Vagina (tissue), 2 donors: ENCODE measurements at regions not wholly inside any gene's neighbourhood (a gene's known extent, or its start where the extent isn't known, plus 50 kb on each side); places are given as distances from the start of the nearest gene placed in this dataset.
"Not testable (repeated sequence)": the region's sequence is repeated elsewhere in the genome, so short reads cannot be mapped to it uniquely, and the experiment has no call there.

ENCODE experiments used
- DNase-seq, 2 donors: peaks; one replicate each; pipeline ENCODE4 v3.0.0-alpha.2; 2017; ENCODE audit errors: extremely low spot score in 2 of 2
- H3K27ac ChIP-seq: fragments of 200-600 bp; sonication (generic); one replicate; pipeline ENCODE4 v1.5.1; 2019
- H3K27me3 ChIP-seq: fragments of 200-600 bp; sonication (generic); one replicate; pipeline ENCODE4 v1.5.1; 2019
- H3K36me3 ChIP-seq, 2 donors: fragments of 200-600 bp; sonication (generic); one replicate each; pipeline ENCODE4 v1.5.1; 2017 to 2019
- H3K4me1 ChIP-seq: fragments of 200-600 bp; sonication (generic); one replicate; pipeline ENCODE4 v1.5.1; 2019
- H3K4me3 ChIP-seq, 2 donors: fragments of 200-600 bp; sonication (generic); 1 replicate in 1 of 2; 2 replicates in 1 of 2; pipeline ENCODE4 v1.5.1; 2016 to 2019
- H3K9me3 ChIP-seq: fragments of 200-600 bp; sonication (generic); one replicate; pipeline ENCODE4 v1.5.1; 2019
- CTCF ChIP-seq, 3 experiments: fragments of 450-650 bp in 2 of 3; fragments of 200-600 bp in 1 of 3; sonication (generic) in 1 of 3; IDR thresholded peaks; one replicate each; pipeline ENCODE4 v1.5.1; 2017 to 2019; ENCODE audit warnings: antibody characterized with exemption in 3 of 3, mild to moderate bottlenecking in 2 of 3, moderate library complexity in 2 of 3
- POLR2A ChIP-seq, 2 donors: fragments of 450-650 bp; IDR thresholded peaks; one replicate each; pipeline ENCODE4 v1.6.1; 2017; ENCODE audit warnings: antibody characterized with exemption in 2 of 2, mild to moderate bottlenecking in 2 of 2, moderate library complexity in 2 of 2
- POLR2AphosphoS5 ChIP-seq, 2 donors: sonication (generic); formaldehyde crosslinking; IDR thresholded peaks; one replicate each; pipeline ENCODE4 v1.9.0; 2017; ENCODE audit warnings: antibody characterized with exemption in 2 of 2, mild to moderate bottlenecking in 2 of 2, low read depth in 1 of 2; ENCODE audit not compliant: insufficient read depth in 1 of 2
- intact Hi-C: fragments of 100-400 bp; cut with DNase I; formaldehyde crosslinking; loops from one replicate; pipeline ENCODE4 v1.15.1; 2023

DNA sequence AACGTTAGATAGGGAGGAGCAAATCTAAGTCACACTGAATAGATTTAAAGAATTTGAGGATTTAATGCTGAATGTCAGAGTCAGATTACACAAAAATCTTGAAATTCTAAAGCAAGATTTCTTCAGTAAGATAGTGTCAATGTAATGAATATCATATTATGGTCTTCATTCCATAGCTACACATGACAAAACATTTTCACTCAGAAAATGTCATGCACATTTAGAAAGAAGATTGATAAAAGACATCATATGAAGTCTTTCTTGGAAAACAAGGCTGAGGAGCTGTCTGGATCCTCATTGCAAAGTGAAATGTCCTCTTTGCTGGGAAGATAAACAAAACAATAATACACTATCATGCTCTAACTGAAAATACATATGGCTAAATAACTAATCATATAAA is 1006.9 kb downstream of the PCDH7 start:
- Histone ChIP-seq H3K27me3 (no peaks in the 10 kb centered on the region), H3K9me3 (no peaks in the 10 kb centered on the region), H3K4me1 (no peaks in the 10 kb centered on the region), H3K27ac (no peak overlapping the region), H3K4me3 (no peak overlapping the region), H3K36me3 (no peaks in the 10 kb centered on the region)
- TF ChIP-seq POLR2AphosphoS5 (IDR thresholded peaks at IDR 0.05; ENCODE audit: insufficient read depth in 1 of 2, low read depth in 1 of 2), result no peak
- intact Hi-C loops, result no loop called here
- DNase-seq, result no peak

DNA sequence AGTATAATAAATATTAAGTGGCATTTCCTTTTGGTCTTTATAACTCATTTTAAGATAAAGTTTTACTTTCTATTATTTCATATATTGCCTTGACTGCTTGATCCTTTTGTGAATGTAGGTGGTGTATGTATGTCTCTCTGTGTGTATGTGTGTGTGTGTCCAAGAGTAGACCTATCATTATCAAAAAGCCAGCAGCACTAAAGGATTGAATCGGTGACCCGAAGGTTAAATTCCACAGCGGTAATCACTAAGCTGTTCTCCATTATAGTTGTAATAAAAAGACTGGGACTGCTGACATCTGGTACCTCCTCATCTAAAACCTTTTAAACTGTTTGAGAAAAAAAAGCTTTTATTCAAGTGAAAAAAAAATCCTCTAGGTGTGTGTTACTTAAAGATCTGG is 1014.8 kb downstream of the PCDH7 start:
- Histone ChIP-seq H3K4me3 (no peak overlapping the region), H3K27ac (no peak overlapping the region), H3K9me3 (no peaks in the 10 kb centered on the region), H3K27me3 (no peaks in the 10 kb centered on the region), H3K4me1 (no peaks in the 10 kb centered on the region), H3K36me3 (no peaks in the 10 kb centered on the region)
- TF ChIP-seq POLR2A (IDR thresholded peaks at IDR 0.05), result no peak
- no peak for TF ChIP-seq POLR2AphosphoS5 (IDR thresholded peaks at IDR 0.05; ENCODE audit: insufficient read depth in 1 of 2, low read depth in 1 of 2)
- TF ChIP-seq CTCF (IDR thresholded peaks at IDR 0.05), result no peak
- DNase-seq, result no peak
- intact Hi-C loops, result no loop called here

- Histone ChIP-seq H3K4me1 (no peaks in the 10 kb centered on the region), H3K27me3 (no peaks in the 10 kb centered on the region), H3K36me3 (no peaks in the 10 kb centered on the region), H3K27ac (no peak overlapping the region), H3K4me3 (no peak overlapping the region), H3K9me3 (no peaks in the 10 kb centered on the region)
- TF ChIP-seq CTCF (IDR thresholded peaks at IDR 0.05) (no peak), POLR2A (IDR thresholded peaks at IDR 0.05) (no peak), POLR2AphosphoS5 (IDR thresholded peaks at IDR 0.05; ENCODE audit: insufficient read depth in 1 of 2, low read depth in 1 of 2) (no peak)
- intact Hi-C loops, result no loop called here
- no peak for DNase-seq
Observed at GRCh38 chr4:31737419-31737818, 1017.2 kb downstream of the PCDH7 start.

DNA sequence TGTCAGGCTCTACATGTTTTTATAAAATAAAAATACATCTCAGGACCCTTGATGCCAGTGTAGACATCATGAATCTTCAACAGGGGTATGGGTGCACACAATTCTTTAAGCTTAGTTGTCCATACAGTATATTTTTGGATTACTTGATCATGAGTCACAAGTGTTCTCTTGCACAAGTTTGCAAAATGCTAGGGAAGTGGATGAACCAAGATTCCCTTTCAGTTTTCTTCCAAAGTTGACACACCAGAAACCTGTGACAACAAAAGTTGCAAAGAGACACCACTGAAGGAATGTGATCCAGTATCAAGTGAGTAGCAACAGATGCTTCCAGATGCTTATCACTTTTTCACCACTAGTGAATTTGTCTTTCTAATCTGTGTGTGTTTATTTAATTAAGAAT is 1021.2 kb downstream of the PCDH7 start:
- H3K9me3 ChIP-seq, result no peaks in the 10 kb centered on the region

GRCh38 chr4:31748382-31748781 is 1028.2 kb downstream of the PCDH7 start:
- DNase-seq, result no peak
- no peaks in the 10 kb centered on the region for H3K9me3 ChIP-seq
- no peak overlapping the region for H3K4me3 ChIP-seq
- intact Hi-C loops, result no loop called here
- no peaks in the 10 kb centered on the region for H3K27me3 ChIP-seq
- H3K27ac ChIP-seq, result no peak overlapping the region
- no peaks in the 10 kb centered on the region for H3K4me1 ChIP-seq
- TF ChIP-seq POLR2A (IDR thresholded peaks at IDR 0.05), result no peak
- TF ChIP-seq POLR2AphosphoS5 (IDR thresholded peaks at IDR 0.05; ENCODE audit: insufficient read depth in 1 of 2, low read depth in 1 of 2), result no peak
- TF ChIP-seq CTCF (IDR thresholded peaks at IDR 0.05), result no peak
- H3K36me3 ChIP-seq, result no peaks in the 10 kb centered on the region

More for the DNA sequence above, 1021.2 kb downstream of the PCDH7 start:
- no peak for DNase-seq
- no peak for TF ChIP-seq POLR2AphosphoS5 (IDR thresholded peaks at IDR 0.05; ENCODE audit: insufficient read depth in 1 of 2, low read depth in 1 of 2)
- no peak for TF ChIP-seq CTCF (IDR thresholded peaks at IDR 0.05)
- no peak for TF ChIP-seq POLR2A (IDR thresholded peaks at IDR 0.05)
- no peak overlapping the region for H3K27ac ChIP-seq
- no peaks in the 10 kb centered on the region for H3K4me1 ChIP-seq
- H3K27me3 ChIP-seq, result no peaks in the 10 kb centered on the region
- intact Hi-C loops, result no loop called here
- no peaks in the 10 kb centered on the region for H3K36me3 ChIP-seq
- no peak overlapping the region for H3K4me3 ChIP-seq

- H3K9me3 ChIP-seq, H3K27ac ChIP-seq, H3K27me3 ChIP-seq, DNase-seq, H3K36me3 ChIP-seq, intact Hi-C loops, H3K4me3 ChIP-seq, H3K4me1 ChIP-seq: not testable (repeated sequence)
Observed at GRCh38 chr4:31750581-31750980, 1030.4 kb downstream of the PCDH7 start.
